Suprapubic skin (tissue), 4 donors: ENCODE measurements at regions not wholly inside any gene's neighbourhood (a gene's known extent, or its start where the extent isn't known, plus 50 kb on each side); places are given as distances from the start of the nearest gene placed in this dataset.

Experiments
- POLR2A ChIP-seq, 2 donors: fragments of 450-650 bp; IDR thresholded peaks; one replicate each; pipeline ENCODE4 v1.6.1; 2017; ENCODE audit warnings: antibody characterized with exemption in 2 of 2, mild to moderate bottlenecking in 2 of 2, moderate library complexity in 2 of 2
- POLR2AphosphoS5 ChIP-seq, 3 donors: sonication (generic); formaldehyde crosslinking; IDR thresholded peaks; one replicate each; pipeline ENCODE4 v1.6.1; 2017; ENCODE audit warnings: antibody characterized with exemption in 3 of 3
- TF ChIP-seq, protein P1 (sequence below), 2 donors: fragments of 200-600 bp in 1 of 2; fragments of 450-650 bp in 1 of 2; sonication (generic) in 1 of 2; IDR thresholded peaks; one replicate each; pipeline ENCODE4 v1.5.1; 2016 to 2019; ENCODE audit warnings: antibody characterized with exemption in 2 of 2, mild to moderate bottlenecking in 1 of 2, moderate library complexity in 1 of 2

DNA sequence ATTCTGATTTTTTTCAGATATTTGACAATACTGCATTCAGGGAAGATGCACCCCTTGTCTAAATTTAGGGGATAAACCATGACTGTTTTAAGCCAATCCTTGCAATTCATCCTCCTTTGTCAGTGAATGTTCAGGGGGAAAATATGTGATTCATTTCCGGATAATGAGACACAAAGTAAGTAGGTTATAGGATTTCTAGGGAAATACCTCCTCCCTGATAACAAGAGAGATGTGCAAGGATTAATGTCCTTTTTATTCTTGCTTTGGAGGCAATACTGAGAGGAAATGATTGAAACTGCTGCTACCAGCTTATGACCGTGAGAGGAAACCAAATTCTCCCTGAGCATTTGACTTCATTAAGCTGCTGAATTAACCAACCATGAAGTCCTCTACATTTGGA, 161.3 kb upstream of the EYA4 start:
- TF ChIP-seq, protein P1, sequence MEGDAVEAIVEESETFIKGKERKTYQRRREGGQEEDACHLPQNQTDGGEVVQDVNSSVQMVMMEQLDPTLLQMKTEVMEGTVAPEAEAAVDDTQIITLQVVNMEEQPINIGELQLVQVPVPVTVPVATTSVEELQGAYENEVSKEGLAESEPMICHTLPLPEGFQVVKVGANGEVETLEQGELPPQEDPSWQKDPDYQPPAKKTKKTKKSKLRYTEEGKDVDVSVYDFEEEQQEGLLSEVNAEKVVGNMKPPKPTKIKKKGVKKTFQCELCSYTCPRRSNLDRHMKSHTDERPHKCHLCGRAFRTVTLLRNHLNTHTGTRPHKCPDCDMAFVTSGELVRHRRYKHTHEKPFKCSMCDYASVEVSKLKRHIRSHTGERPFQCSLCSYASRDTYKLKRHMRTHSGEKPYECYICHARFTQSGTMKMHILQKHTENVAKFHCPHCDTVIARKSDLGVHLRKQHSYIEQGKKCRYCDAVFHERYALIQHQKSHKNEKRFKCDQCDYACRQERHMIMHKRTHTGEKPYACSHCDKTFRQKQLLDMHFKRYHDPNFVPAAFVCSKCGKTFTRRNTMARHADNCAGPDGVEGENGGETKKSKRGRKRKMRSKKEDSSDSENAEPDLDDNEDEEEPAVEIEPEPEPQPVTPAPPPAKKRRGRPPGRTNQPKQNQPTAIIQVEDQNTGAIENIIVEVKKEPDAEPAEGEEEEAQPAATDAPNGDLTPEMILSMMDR (IDR thresholded peaks at IDR 0.05): no peak
- no peak for TF ChIP-seq POLR2AphosphoS5 (IDR thresholded peaks at IDR 0.05)
- TF ChIP-seq POLR2A (IDR thresholded peaks at IDR 0.05): no peak
